GM23338 (cell line): ENCODE measurements at regions not wholly inside any gene's neighbourhood (a gene's known extent, or its start where the extent isn't known, plus 50 kb on each side); places are given as distances from the start of the nearest gene placed in this dataset.

ENCODE experiments used
- CREB1 ChIP-seq: fragments of 250-450 bp; sonication (Bioruptor Pico); IDR thresholded peaks from 2 replicates; pipeline ENCODE4 v1.5.0; 2020; ENCODE audit warnings: low read depth, mild to moderate bottlenecking, moderate library complexity
- EZH2 ChIP-seq: fragments of 200-600 bp; sonication (generic); IDR thresholded peaks from one replicate; pipeline ENCODE4 v1.8.0; 2017; ENCODE audit warnings: antibody characterized with exemption, mild to moderate bottlenecking, low read depth; ENCODE audit not compliant: unreplicated experiment
- EZH2phosphoT487 ChIP-seq: fragments of 200-600 bp; sonication (generic); IDR thresholded peaks from one replicate; pipeline ENCODE4 v1.8.1; 2018; ENCODE audit warnings: antibody characterized with exemption; ENCODE audit not compliant: unreplicated experiment
- JUNB ChIP-seq: IDR thresholded peaks from one replicate; pipeline ENCODE4 v1.6.1; 2016; ENCODE audit warnings: antibody characterized with exemption; ENCODE audit not compliant: unreplicated experiment
- NANOG ChIP-seq: IDR thresholded peaks from 2 replicates; pipeline ENCODE4 v1.6.1; 2016; ENCODE audit warnings: antibody characterized with exemption, borderline replicate concordance
- POLR2AphosphoS5 ChIP-seq: IDR thresholded peaks from 2 replicates; pipeline ENCODE4 v1.6.1; 2016; ENCODE audit warnings: antibody characterized with exemption, low read depth
- STAT1 ChIP-seq: IDR thresholded peaks from one replicate; pipeline ENCODE4 v1.6.1; 2016; ENCODE audit warnings: antibody characterized with exemption; ENCODE audit not compliant: unreplicated experiment
- ZNF114 ChIP-seq: fragments of 250-450 bp; sonication (Bioruptor Pico); IDR thresholded peaks from 2 replicates; pipeline ENCODE4 v1.5.0; 2020; ENCODE audit warnings: mild to moderate bottlenecking, moderate library complexity
- ZNF331 ChIP-seq: fragments of 250-450 bp; sonication (Bioruptor Pico); IDR thresholded peaks from 2 replicates; pipeline ENCODE4 v1.5.0; 2020; ENCODE audit warnings: low read depth, mild to moderate bottlenecking, moderate library complexity
- TF ChIP-seq, protein P1 (sequence below), 2 experiments: fragments of 200-600 bp in 1 of 2; sonication (generic) in 1 of 2; conservative IDR thresholded peaks; 2 replicates each; pipeline versions ENCODE4 v1.5.1 to v1.6.1; 2016 to 2017; ENCODE audit warnings: antibody characterized with exemption in 2 of 2, low read depth in 2 of 2, mild to moderate bottlenecking in 2 of 2, moderate library complexity in 1 of 2
- TF ChIP-seq, protein P2 (sequence below): IDR thresholded peaks from one replicate; pipeline ENCODE4 v1.6.1; 2018; ENCODE audit warnings: antibody characterized with exemption; ENCODE audit not compliant: unreplicated experiment
- TF ChIP-seq, protein P3 (sequence below): IDR thresholded peaks from 2 replicates; pipeline ENCODE4 v1.6.1; 2016; ENCODE audit warnings: antibody characterized with exemption
- TF ChIP-seq, protein P4 (sequence below): fragments of 250-450 bp; sonication (Bioruptor Pico); IDR thresholded peaks from 2 replicates; pipeline ENCODE4 v1.5.0; 2020; ENCODE audit warnings: mild to moderate bottlenecking, moderate library complexity

DNA sequence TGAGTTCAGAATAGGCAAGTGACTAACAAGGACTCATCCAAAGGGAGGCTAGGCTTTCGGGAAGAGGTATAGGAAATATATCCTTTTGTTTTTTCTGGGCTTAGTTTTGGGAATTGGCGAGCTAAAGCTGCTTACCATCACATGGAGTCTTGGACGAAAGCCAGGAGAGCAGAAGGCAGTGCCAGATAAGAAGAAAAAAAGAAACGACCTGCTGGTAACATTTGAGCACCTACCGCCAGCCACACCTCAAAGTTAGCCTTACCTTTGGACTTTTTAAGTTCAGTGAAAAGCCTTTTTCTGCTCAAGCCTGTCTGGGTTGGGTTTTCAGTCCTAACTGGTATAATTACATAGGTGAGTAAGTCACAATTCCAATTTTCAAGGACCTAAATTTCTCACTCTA lies 85.1 kb upstream of the LCORL start:
- TF ChIP-seq EZH2 (no peak), ZNF114 (CRISPR knock-in tag) (no peak), STAT1 (no peak), POLR2AphosphoS5 (no peak), EZH2phosphoT487 (no peak), CREB1 (no peak), ZNF331 (CRISPR knock-in tag) (no peak), NANOG (no peak), JUNB (no peak)
- TF ChIP-seq, protein P1, sequence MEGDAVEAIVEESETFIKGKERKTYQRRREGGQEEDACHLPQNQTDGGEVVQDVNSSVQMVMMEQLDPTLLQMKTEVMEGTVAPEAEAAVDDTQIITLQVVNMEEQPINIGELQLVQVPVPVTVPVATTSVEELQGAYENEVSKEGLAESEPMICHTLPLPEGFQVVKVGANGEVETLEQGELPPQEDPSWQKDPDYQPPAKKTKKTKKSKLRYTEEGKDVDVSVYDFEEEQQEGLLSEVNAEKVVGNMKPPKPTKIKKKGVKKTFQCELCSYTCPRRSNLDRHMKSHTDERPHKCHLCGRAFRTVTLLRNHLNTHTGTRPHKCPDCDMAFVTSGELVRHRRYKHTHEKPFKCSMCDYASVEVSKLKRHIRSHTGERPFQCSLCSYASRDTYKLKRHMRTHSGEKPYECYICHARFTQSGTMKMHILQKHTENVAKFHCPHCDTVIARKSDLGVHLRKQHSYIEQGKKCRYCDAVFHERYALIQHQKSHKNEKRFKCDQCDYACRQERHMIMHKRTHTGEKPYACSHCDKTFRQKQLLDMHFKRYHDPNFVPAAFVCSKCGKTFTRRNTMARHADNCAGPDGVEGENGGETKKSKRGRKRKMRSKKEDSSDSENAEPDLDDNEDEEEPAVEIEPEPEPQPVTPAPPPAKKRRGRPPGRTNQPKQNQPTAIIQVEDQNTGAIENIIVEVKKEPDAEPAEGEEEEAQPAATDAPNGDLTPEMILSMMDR (conservative IDR thresholded peaks at IDR 0.05; ENCODE audit: low read depth in 2 of 2) = no peak
- TF ChIP-seq, protein P2, sequence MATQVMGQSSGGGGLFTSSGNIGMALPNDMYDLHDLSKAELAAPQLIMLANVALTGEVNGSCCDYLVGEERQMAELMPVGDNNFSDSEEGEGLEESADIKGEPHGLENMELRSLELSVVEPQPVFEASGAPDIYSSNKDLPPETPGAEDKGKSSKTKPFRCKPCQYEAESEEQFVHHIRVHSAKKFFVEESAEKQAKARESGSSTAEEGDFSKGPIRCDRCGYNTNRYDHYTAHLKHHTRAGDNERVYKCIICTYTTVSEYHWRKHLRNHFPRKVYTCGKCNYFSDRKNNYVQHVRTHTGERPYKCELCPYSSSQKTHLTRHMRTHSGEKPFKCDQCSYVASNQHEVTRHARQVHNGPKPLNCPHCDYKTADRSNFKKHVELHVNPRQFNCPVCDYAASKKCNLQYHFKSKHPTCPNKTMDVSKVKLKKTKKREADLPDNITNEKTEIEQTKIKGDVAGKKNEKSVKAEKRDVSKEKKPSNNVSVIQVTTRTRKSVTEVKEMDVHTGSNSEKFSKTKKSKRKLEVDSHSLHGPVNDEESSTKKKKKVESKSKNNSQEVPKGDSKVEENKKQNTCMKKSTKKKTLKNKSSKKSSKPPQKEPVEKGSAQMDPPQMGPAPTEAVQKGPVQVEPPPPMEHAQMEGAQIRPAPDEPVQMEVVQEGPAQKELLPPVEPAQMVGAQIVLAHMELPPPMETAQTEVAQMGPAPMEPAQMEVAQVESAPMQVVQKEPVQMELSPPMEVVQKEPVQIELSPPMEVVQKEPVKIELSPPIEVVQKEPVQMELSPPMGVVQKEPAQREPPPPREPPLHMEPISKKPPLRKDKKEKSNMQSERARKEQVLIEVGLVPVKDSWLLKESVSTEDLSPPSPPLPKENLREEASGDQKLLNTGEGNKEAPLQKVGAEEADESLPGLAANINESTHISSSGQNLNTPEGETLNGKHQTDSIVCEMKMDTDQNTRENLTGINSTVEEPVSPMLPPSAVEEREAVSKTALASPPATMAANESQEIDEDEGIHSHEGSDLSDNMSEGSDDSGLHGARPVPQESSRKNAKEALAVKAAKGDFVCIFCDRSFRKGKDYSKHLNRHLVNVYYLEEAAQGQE = no peak
- TF ChIP-seq, protein P3, sequence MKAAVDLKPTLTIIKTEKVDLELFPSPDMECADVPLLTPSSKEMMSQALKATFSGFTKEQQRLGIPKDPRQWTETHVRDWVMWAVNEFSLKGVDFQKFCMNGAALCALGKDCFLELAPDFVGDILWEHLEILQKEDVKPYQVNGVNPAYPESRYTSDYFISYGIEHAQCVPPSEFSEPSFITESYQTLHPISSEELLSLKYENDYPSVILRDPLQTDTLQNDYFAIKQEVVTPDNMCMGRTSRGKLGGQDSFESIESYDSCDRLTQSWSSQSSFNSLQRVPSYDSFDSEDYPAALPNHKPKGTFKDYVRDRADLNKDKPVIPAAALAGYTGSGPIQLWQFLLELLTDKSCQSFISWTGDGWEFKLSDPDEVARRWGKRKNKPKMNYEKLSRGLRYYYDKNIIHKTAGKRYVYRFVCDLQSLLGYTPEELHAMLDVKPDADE = no peak
- TF ChIP-seq, protein P4, sequence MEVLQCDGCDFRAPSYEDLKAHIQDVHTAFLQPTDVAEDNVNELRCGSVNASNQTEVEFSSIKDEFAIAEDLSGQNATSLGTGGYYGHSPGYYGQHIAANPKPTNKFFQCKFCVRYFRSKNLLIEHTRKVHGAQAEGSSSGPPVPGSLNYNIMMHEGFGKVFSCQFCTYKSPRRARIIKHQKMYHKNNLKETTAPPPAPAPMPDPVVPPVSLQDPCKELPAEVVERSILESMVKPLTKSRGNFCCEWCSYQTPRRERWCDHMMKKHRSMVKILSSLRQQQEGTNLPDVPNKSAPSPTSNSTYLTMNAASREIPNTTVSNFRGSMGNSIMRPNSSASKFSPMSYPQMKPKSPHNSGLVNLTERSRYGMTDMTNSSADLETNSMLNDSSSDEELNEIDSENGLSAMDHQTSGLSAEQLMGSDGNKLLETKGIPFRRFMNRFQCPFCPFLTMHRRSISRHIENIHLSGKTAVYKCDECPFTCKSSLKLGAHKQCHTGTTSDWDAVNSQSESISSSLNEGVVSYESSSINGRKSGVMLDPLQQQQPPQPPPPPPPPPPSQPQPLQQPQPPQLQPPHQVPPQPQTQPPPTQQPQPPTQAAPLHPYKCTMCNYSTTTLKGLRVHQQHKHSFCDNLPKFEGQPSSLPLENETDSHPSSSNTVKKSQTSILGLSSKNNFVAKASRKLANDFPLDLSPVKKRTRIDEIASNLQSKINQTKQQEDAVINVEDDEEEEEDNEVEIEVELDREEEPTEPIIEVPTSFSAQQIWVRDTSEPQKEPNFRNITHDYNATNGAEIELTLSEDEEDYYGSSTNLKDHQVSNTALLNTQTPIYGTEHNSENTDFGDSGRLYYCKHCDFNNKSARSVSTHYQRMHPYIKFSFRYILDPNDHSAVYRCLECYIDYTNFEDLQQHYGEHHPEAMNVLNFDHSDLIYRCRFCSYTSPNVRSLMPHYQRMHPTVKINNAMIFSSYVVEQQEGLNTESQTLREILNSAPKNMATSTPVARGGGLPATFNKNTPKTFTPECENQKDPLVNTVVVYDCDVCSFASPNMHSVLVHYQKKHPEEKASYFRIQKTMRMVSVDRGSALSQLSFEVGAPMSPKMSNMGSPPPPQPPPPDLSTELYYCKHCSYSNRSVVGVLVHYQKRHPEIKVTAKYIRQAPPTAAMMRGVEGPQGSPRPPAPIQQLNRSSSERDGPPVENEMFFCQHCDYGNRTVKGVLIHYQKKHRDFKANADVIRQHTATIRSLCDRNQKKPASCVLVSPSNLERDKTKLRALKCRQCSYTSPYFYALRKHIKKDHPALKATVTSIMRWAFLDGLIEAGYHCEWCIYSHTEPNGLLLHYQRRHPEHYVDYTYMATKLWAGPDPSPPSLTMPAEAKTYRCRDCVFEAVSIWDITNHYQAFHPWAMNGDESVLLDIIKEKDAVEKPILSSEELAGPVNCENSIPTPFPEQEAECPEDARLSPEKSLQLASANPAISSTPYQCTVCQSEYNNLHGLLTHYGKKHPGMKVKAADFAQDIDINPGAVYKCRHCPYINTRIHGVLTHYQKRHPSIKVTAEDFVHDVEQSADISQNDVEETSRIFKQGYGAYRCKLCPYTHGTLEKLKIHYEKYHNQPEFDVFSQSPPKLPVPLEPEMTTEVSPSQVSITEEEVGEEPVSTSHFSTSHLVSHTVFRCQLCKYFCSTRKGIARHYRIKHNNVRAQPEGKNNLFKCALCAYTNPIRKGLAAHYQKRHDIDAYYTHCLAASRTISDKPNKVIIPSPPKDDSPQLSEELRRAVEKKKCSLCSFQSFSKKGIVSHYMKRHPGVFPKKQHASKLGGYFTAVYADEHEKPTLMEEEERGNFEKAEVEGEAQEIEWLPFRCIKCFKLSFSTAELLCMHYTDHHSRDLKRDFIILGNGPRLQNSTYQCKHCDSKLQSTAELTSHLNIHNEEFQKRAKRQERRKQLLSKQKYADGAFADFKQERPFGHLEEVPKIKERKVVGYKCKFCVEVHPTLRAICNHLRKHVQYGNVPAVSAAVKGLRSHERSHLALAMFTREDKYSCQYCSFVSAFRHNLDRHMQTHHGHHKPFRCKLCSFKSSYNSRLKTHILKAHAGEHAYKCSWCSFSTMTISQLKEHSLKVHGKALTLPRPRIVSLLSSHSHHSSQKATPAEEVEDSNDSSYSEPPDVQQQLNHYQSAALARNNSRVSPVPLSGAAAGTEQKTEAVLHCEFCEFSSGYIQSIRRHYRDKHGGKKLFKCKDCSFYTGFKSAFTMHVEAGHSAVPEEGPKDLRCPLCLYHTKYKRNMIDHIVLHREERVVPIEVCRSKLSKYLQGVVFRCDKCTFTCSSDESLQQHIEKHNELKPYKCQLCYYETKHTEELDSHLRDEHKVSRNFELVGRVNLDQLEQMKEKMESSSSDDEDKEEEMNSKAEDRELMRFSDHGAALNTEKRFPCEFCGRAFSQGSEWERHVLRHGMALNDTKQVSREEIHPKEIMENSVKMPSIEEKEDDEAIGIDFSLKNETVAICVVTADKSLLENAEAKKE (CRISPR knock-in tag) = no peak
